Adrenal gland (tissue), 9 donors: ENCODE measurements at regions not wholly inside any gene's neighbourhood (a gene's known extent, or its start where the extent isn't known, plus 50 kb on each side); places are given as distances from the start of the nearest gene placed in this dataset.

Experiments used
- DNase-seq, 7 donors: peaks; one replicate each; pipeline ENCODE4 v3.0.0-alpha.2; 2019 to 2020
- H3K27ac ChIP-seq, 5 donors: fragments of 200-600 bp; sonication (generic) in 4 of 5; 1 replicate in 3 of 5; 2 replicates in 2 of 5; pipeline versions ENCODE4 v1.5.1 to v1.8.0; 2016 to 2020; ENCODE audit warnings: mild to moderate bottlenecking in 1 of 5
- H3K27me3 ChIP-seq: fragments of 200-600 bp; 2 replicates; pipeline ENCODE4 v1.8.0; 2021
- H3K36me3 ChIP-seq, 2 donors: fragments of 200-600 bp; replicated peaks in 1 of 2; 1 replicate in 1 of 2; 2 replicates in 1 of 2; pipeline versions ENCODE4 v1.5.1 to v1.8.0; 2018 to 2022
- H3K4me1 ChIP-seq, 2 donors: fragments of 200-600 bp; replicated peaks in 1 of 2; 1 replicate in 1 of 2; 2 replicates in 1 of 2; pipeline versions ENCODE4 v1.5.1 to v1.8.0; 2018 to 2021
- H3K4me3 ChIP-seq, 4 donors: fragments of 200-600 bp; sonication (generic) in 3 of 4; one replicate each; pipeline ENCODE4 v1.5.1; 2016 to 2018
- H3K9me3 ChIP-seq, 3 donors: fragments of 200-600 bp; sonication (generic) in 1 of 3; replicated peaks in 1 of 3; 1 replicate in 2 of 3; 2 replicates in 1 of 3; pipeline versions ENCODE4 v1.5.1 to v1.8.0; 2016 to 2021
- CTCF ChIP-seq, 6 experiments: fragments of 450-650 bp in 4 of 6; fragments of 200-600 bp in 2 of 6; sonication (generic) in 1 of 6; IDR thresholded peaks; 1 replicate in 5 of 6; 2 replicates in 1 of 6; pipeline versions ENCODE4 v1.5.1 to v1.8.0; 2016 to 2021; ENCODE audit warnings: antibody characterized with exemption in 6 of 6, mild to moderate bottlenecking in 2 of 6, moderate library complexity in 1 of 6
- POLR2A ChIP-seq, 2 donors: fragments of 450-650 bp; IDR thresholded peaks; one replicate each; pipeline ENCODE4 v1.6.1; 2017; ENCODE audit warnings: antibody characterized with exemption in 2 of 2, mild to moderate bottlenecking in 2 of 2, moderate library complexity in 1 of 2
- WGBS, 4 donors: extraction: QIAGEN DNeasy Blood & Tissue Kit in 2 of 4; methylation state at CpG; one replicate each; pipeline versions ENCODE4 v1.1.5 to v1.1.7; 2013 to 2017; 5-methylcytosine and 5-hydroxymethylcytosine counted together
- intact Hi-C, 2 donors: fragments of 100-400 bp; cut with DNase I; formaldehyde crosslinking; loops; one replicate each; pipeline versions ENCODE4 v1.14.1 to v1.15.0; 2022 to 2023
- donor health status: healthy with polysubstance abuse.
- donor health status: Bipolar disorder and iron deficiency.
- donor health status: DM: yes; HTN: yes; CAD: no.
- donor health status: DM: no; HTN: no; CAD: no.
- donor health status: DM: no; HTN: no; CAD: no.

- intact Hi-C loops, result no loop called here
- no peak for DNase-seq
- H3K4me1 ChIP-seq, result peaks cover 0 to 6% of the 10 kb centered on the region in 2 donors
- TF ChIP-seq POLR2A (IDR thresholded peaks at IDR 0.05) (no peak), CTCF (IDR thresholded peaks at IDR 0.05) (no peak)
- H3K27me3 ChIP-seq, result peaks cover 22% of the 10 kb centered on the region
- no peak overlapping the region for H3K4me3 ChIP-seq
- WGBS, 4 donors, result 77 to 83% (median 82%) methylated on average over 9 of the region's 9 CpGs
- H3K27ac ChIP-seq, result no peak overlapping the region
- no peaks in the 10 kb centered on the region for H3K9me3 ChIP-seq
- no peaks in the 10 kb centered on the region for H3K36me3 ChIP-seq
These were observed 222.8 kb upstream of the TOPAZ1 start for GRCh38 chr3:44018926-44019325.

GRCh38 chr3:44019736-44020135 lies 221.9 kb upstream of the TOPAZ1 start:
- WGBS, 4 donors, result 57 to 68% (median 66%) methylated on average over 7 of the region's 7 CpGs
- H3K27ac ChIP-seq, result no peak overlapping the region

DNA sequence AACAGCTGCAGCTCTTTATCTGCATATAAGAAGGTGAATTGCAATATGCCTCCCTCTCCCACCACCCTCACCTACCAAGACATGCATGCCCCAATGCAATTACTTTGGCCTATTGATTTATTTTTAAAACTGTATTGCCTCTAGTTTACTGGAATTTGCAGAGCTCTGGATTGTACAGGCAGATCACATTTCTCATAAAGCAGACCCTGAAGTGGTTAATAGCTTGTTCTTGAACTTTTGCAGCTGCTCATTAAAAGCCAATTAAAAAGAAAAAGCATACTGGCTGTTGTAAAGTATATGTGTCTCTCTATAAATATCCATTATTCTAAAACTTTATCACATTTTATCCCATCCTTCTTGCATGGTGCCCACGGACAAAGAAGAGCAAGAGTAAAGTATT lies 221.5 kb upstream of the TOPAZ1 start:
- H3K36me3 ChIP-seq, result no peaks in the 10 kb centered on the region

More at GRCh38 chr3:44019736-44020135, 221.9 kb upstream of the TOPAZ1 start:
- DNase-seq, result no peak
- intact Hi-C loops, result no loop called here
- TF ChIP-seq CTCF (IDR thresholded peaks at IDR 0.05) (no peak), POLR2A (IDR thresholded peaks at IDR 0.05) (no peak)
- Histone ChIP-seq H3K4me3 (no peak overlapping the region), H3K27me3 (peaks cover 22% of the 10 kb centered on the region), H3K9me3 (no peaks in the 10 kb centered on the region), H3K36me3 (no peaks in the 10 kb centered on the region), H3K4me1 (peaks cover 0 to 6% of the 10 kb centered on the region in 2 donors)

More for the DNA sequence above, 221.5 kb upstream of the TOPAZ1 start:
- intact Hi-C loops, result no loop called here
- no peak for DNase-seq
- Histone ChIP-seq H3K27me3 (peaks cover 22% of the 10 kb centered on the region), H3K4me3 (no peak overlapping the region), H3K27ac (no peak overlapping the region), H3K4me1 (peaks cover 0 to 6% of the 10 kb centered on the region in 2 donors), H3K9me3 (no peaks in the 10 kb centered on the region)
- TF ChIP-seq CTCF (IDR thresholded peaks at IDR 0.05) (no peak), POLR2A (IDR thresholded peaks at IDR 0.05) (no peak)
- 45 to 93% (median 78%) methylated on average over 1 of the region's 1 CpG for WGBS, 4 donors
